Hematopoietic multipotent progenitor cell treated with erythropoietin and hydrocortisone succinate and interleukin-3 and kit ligand, for 8 days (in vitro differentiated cells): ENCODE measurements at regions not wholly inside any gene's neighbourhood (a gene's known extent, or its start where the extent isn't known, plus 50 kb on each side); places are given as distances from the start of the nearest gene placed in this dataset.
A peak's percentile ranks its signal among the peaks of the same experiment; 100 is the strongest.

Experiments
- DNase-seq: peaks from one replicate; pipeline ENCODE4 v3.0.0-alpha.2; 2015

- DNase-seq, result no peak
Observed at GRCh38 chr3:82080792-82081191, 319.3 kb upstream of the GBE1 start.

GRCh38 chr3:82080261-82080660 lies 318.8 kb upstream of the GBE1 start:
- no peak for DNase-seq

- DNase-seq, result no peak
Observed at GRCh38 chr3:82079335-82079890, 318.0 kb upstream of the GBE1 start.

- no peak for DNase-seq
Observed at GRCh38 chr3:82078246-82078645, 316.8 kb upstream of the GBE1 start.

GRCh38 chr3:82067420-82067819 lies 306.0 kb upstream of the GBE1 start:
- DNase-seq, result no peak

- DNase-seq, result no peak
Observed at GRCh38 chr3:82058809-82059208, 297.4 kb upstream of the GBE1 start.

- DNase-seq, result no peak
Observed at GRCh38 chr3:82055792-82056191, 294.3 kb upstream of the GBE1 start.

GRCh38 chr3:82054849-82055248 lies 293.4 kb upstream of the GBE1 start:
- DNase-seq, result no peak

GRCh38 chr3:82053236-82053635 lies 291.8 kb upstream of the GBE1 start:
- no peak for DNase-seq

GRCh38 chr3:82050382-82050781 lies 288.9 kb upstream of the GBE1 start:
- DNase-seq, result no peak

GRCh38 chr3:82048711-82049110 lies 287.3 kb upstream of the GBE1 start:
- no peak for DNase-seq

- DNase-seq, result no peak
Observed at GRCh38 chr3:82044930-82045705, 283.7 kb upstream of the GBE1 start.

GRCh38 chr3:82038556-82038955 lies 277.1 kb upstream of the GBE1 start:
- DNase-seq, result no peak

GRCh38 chr3:82033186-82033585 lies 271.7 kb upstream of the GBE1 start:
- DNase-seq, result no peak

GRCh38 chr3:82031596-82031995 lies 270.2 kb upstream of the GBE1 start:
- no peak for DNase-seq

- DNase-seq, result no peak
Observed at GRCh38 chr3:82030916-82031315, 269.5 kb upstream of the GBE1 start.

- DNase-seq, result no peak
Observed at GRCh38 chr3:82022836-82023235, 261.4 kb upstream of the GBE1 start.

- no peak for DNase-seq
Observed at GRCh38 chr3:82020282-82020681, 258.8 kb upstream of the GBE1 start.

GRCh38 chr3:82015241-82015640 lies 253.8 kb upstream of the GBE1 start:
- DNase-seq, result no peak

GRCh38 chr3:82012775-82013174 lies 251.3 kb upstream of the GBE1 start:
- peak; percentile 6 for DNase-seq

GRCh38 chr3:82011336-82011735 lies 249.9 kb upstream of the GBE1 start:
- DNase-seq, result no peak

- no peak for DNase-seq
Observed at GRCh38 chr3:82005266-82005665, 243.8 kb upstream of the GBE1 start.

- DNase-seq, result no peak
Observed at GRCh38 chr3:82004266-82004665, 242.8 kb upstream of the GBE1 start.

GRCh38 chr3:82002986-82003642 lies 241.7 kb upstream of the GBE1 start:
- DNase-seq, result no peak
